K562 (cell line): ENCODE measurements at regions not wholly inside any gene's neighbourhood (a gene's known extent, or its start where the extent isn't known, plus 50 kb on each side); places are given as distances from the start of the nearest gene placed in this dataset.

Experiments used
- ATAC-seq: fragments of 200-7000 bp; cut with Tn5 transposase; 3 replicates; pipeline ENCODE4 v1.9.1; 2020; ENCODE audit warnings: moderate library complexity
- BruUV-seq: library from RNA; stranded (reverse); fragments of 400-500 nt; replicated peaks from 2 replicates; lab custom pipeline; 2021; lab: Mats Ljungman, UMichigan
- CTCF ChIA-PET: fragments of 300-600 bp; formaldehyde crosslinking; extraction: SDS; loops from one replicate; lab custom pipeline; 2021; ENCODE audit warnings: low intra/inter-chr PET ratio; lab: Yijun Ruan, JAX
- POLR2A ChIA-PET: fragments of 300-600, 350-650 bp; sonication (Branson Sonifier 250); formaldehyde crosslinking; extraction: SDS; loops from one replicate; lab custom pipeline; 2021; ENCODE audit warnings: antibody characterized with exemption, inconsistent platforms; lab: Yijun Ruan, JAX
- DNase-seq, 4 experiments: peaks; one replicate each; pipeline versions ENCODE4 v3.0.0 to v3.0.0-alpha.2; 2011 to 2018; ENCODE audit warnings: low spot score in 3 of 4, mixed read lengths in 3 of 4; ENCODE audit errors: extremely low read depth in 1 of 4
- FAIRE-seq: peaks from 2 replicates; lab custom pipeline; 2011; peaks lifted over from hg19 to GRCh38; lab: Jason Lieb, UNC
- H2AFZ ChIP-seq: 2 replicates; pipeline ENCODE4 v1.6.0; 2011; ENCODE audit warnings: low read depth, low read length, control low read depth, inconsistent platforms
- H3K27ac ChIP-seq: fragments of 200-600 bp; 3 replicates; pipeline ENCODE4 v1.8.0; 2011; ENCODE audit warnings: low read depth, mild to moderate bottlenecking, control low read depth, inconsistent platforms, low read length, moderate library complexity, mixed read lengths; ENCODE audit errors: extremely low read depth
- H3K27me3 ChIP-seq, 2 experiments: fragments of 300-600 bp in 1 of 2; 2 replicates in 1 of 2; 3 replicates in 1 of 2; pipeline versions ENCODE4 v1.6.0 to v1.8.0; 2011; ENCODE audit warnings: inconsistent platforms in 2 of 2, low read length in 2 of 2, mild to moderate bottlenecking in 1 of 2, mixed read lengths in 1 of 2, moderate library complexity in 1 of 2; ENCODE audit not compliant: control insufficient read depth in 2 of 2, insufficient read depth in 2 of 2
- H3K36me3 ChIP-seq: fragments of 300-600 bp; 3 replicates; pipeline ENCODE4 v1.8.0; 2011; ENCODE audit warnings: mild to moderate bottlenecking, low read length, inconsistent platforms; ENCODE audit not compliant: control insufficient read depth, insufficient read depth
- H3K4me1 ChIP-seq, 2 experiments: fragments of 200-600 bp in 1 of 2; replicated peaks in 1 of 2; 2 replicates in 1 of 2; 3 replicates in 1 of 2; pipeline versions ENCODE4 v1.5.1 to v1.8.0; 2011; ENCODE audit warnings: inconsistent platforms in 2 of 2, low read length in 2 of 2, mild to moderate bottlenecking in 1 of 2, mixed read lengths in 1 of 2, moderate library complexity in 1 of 2; ENCODE audit not compliant: control insufficient read depth in 2 of 2, insufficient read depth in 2 of 2
- H3K4me2 ChIP-seq: 2 replicates; pipeline ENCODE4 v1.6.1; 2011; ENCODE audit warnings: low read length, control low read depth, inconsistent platforms, mixed read lengths; ENCODE audit not compliant: insufficient read depth
- H3K4me3 ChIP-seq: fragments of 200-600 bp; sonication (generic), shearing (Covaris generic); 2 replicates; pipeline ENCODE4 v1.5.1; 2016; ENCODE audit warnings: control low read depth, inconsistent platforms
- H3K79me2 ChIP-seq: fragments of 200-600 bp; 3 replicates; pipeline ENCODE4 v1.8.0; 2011; ENCODE audit warnings: low read length, inconsistent platforms; ENCODE audit not compliant: control insufficient read depth, insufficient read depth
- H3K9ac ChIP-seq, 2 experiments: 2 replicates each; pipeline versions ENCODE4 v1.6.0 to v1.6.1; 2011; ENCODE audit warnings: low read depth in 2 of 2, low read length in 2 of 2, control low read depth in 1 of 2, inconsistent platforms in 1 of 2, mild to moderate bottlenecking in 1 of 2, mixed read lengths in 1 of 2; ENCODE audit not compliant: insufficient read depth in 1 of 2
- H3K9me1 ChIP-seq: one replicate; pipeline ENCODE4 v1.6.0; 2011; ENCODE audit warnings: inconsistent platforms, mild to moderate bottlenecking, low read length, moderate library complexity; ENCODE audit not compliant: control insufficient read depth, insufficient read depth
- H3K9me3 ChIP-seq: replicated peaks from 2 replicates; pipeline ENCODE4 v1.5.1; 2011; ENCODE audit warnings: low read depth, low read length, inconsistent platforms; ENCODE audit not compliant: control insufficient read depth, insufficient read depth
- H4K20me1 ChIP-seq: replicated peaks from 2 replicates; pipeline ENCODE4 v1.6.1; 2011; ENCODE audit warnings: low read length, inconsistent platforms, mixed read lengths; ENCODE audit not compliant: control insufficient read depth, insufficient read depth
- CBX5 ChIP-seq: IDR thresholded peaks from 2 replicates; pipeline ENCODE4 v1.6.1; 2014; ENCODE audit warnings: low read depth, borderline replicate concordance
- CXXC5 ChIP-seq: fragments of 250-450 bp; sonication (Bioruptor Pico); IDR thresholded peaks from 2 replicates; pipeline ENCODE4 v1.8.0; 2022; ENCODE audit warnings: inconsistent platforms, mild to moderate bottlenecking, moderate library complexity
- HNRNPL ChIP-seq: fragments of 200-400 bp; formaldehyde crosslinking; IDR thresholded peaks from 2 replicates; pipeline ENCODE4 v1.6.1; 2017; ENCODE audit warnings: low read depth, mild to moderate bottlenecking, low read length
- ILF3 ChIP-seq: fragments of 450-650 bp; IDR thresholded peaks from 2 replicates; pipeline ENCODE4 v1.6.1; 2018; ENCODE audit warnings: antibody characterized with exemption, mild to moderate bottlenecking, moderate library complexity, borderline replicate concordance
- KAT2B ChIP-seq: IDR thresholded peaks from one replicate; pipeline ENCODE4 v1.6.1; 2012; ENCODE audit warnings: low read depth, mild to moderate bottlenecking, control low read depth, inconsistent platforms, low read length, moderate library complexity
- NFXL1 ChIP-seq: fragments of 450-650 bp; formaldehyde crosslinking; IDR thresholded peaks from 2 replicates; pipeline ENCODE4 v1.4.0; 2021; ENCODE audit warnings: mild to moderate bottlenecking
- POLR2AphosphoS5 ChIP-seq: IDR thresholded peaks from 2 replicates; pipeline ENCODE4 v1.6.1; 2011; ENCODE audit warnings: mild to moderate bottlenecking, low read depth, low read length, moderate library complexity; ENCODE audit not compliant: control insufficient read depth, insufficient read depth
- RBM17 ChIP-seq: fragments of 200-400 bp; formaldehyde crosslinking; IDR thresholded peaks from 2 replicates; pipeline ENCODE4 v1.6.1; 2017; ENCODE audit warnings: low read depth, mild to moderate bottlenecking, low read length, borderline replicate concordance
- RCOR1 ChIP-seq, 2 experiments: IDR thresholded peaks; 2 replicates each; pipeline ENCODE4 v1.6.1; 2012; ENCODE audit warnings: low read depth in 2 of 2, low read length in 2 of 2, borderline replicate concordance in 1 of 2, improper control_type of control experiment in 1 of 2
- SAP30 ChIP-seq: fragments of 200-600 bp; sonication (generic); IDR thresholded peaks from 2 replicates; pipeline ENCODE4 v1.6.1; 2012; ENCODE audit warnings: borderline replicate concordance, low read depth, mild to moderate bottlenecking, moderate library complexity, low read length, control low read depth, inconsistent platforms; ENCODE audit not compliant: insufficient read depth, poor library complexity, severe bottlenecking
- SUPT5H ChIP-seq: fragments of 450-650 bp; IDR thresholded peaks from 2 replicates; pipeline ENCODE4 v1.6.1; 2016
- TAF7 ChIP-seq: fragments of 450-650 bp; IDR thresholded peaks from 2 replicates; pipeline ENCODE4 v1.6.1; 2016; ENCODE audit warnings: missing genetic modification characterization, missing compliant biosample characterization
- TARDBP ChIP-seq: fragments of 450-650 bp; IDR thresholded peaks from 2 replicates; pipeline ENCODE4 v1.6.1; 2016
- XRCC3 ChIP-seq: fragments of 450-650 bp; IDR thresholded peaks from 2 replicates; pipeline ENCODE4 v1.6.1; 2017; ENCODE audit warnings: mild to moderate bottlenecking, moderate library complexity
- ZFP1 ChIP-seq: fragments of 450-650 bp; formaldehyde crosslinking; IDR thresholded peaks from 2 replicates; pipeline ENCODE4 v1.4.0; 2020; ENCODE audit warnings: mild to moderate bottlenecking, mixed read lengths
- ZFX ChIP-seq: sonication (generic); formaldehyde crosslinking; IDR thresholded peaks from 2 replicates; pipeline ENCODE4 v1.8.0; 2022; ENCODE audit warnings: mild to moderate bottlenecking, missing genetic modification reagents, moderate library complexity
- ZNF584 ChIP-seq: fragments of 200-800 bp; sonication (Bioruptor generic); IDR thresholded peaks from 2 replicates; pipeline ENCODE4 v1.6.1; 2016; ENCODE audit warnings: low read depth, mild to moderate bottlenecking, missing genetic modification characterization, missing compliant biosample characterization
- WGBS: fragments of 100-300 bp; shearing (Covaris generic); methylation state at CpG from one replicate; pipeline ENCODE4 v1.1.6; 2016; ENCODE audit warnings: low coverage, mixed read lengths; ENCODE audit not compliant: insufficient coverage; ENCODE audit errors: missing lambda C conversion rate; 5-methylcytosine and 5-hydroxymethylcytosine counted together
- in situ Hi-C: fragments of 300-500 bp; cut with MboI; formaldehyde crosslinking; loops from 4 replicates; pipeline ENCODE4 v1.15.0; 2018; ENCODE audit warnings: inconsistent platforms, mixed read lengths
- intact Hi-C: fragments of 100-400 bp; cut with micrococcal nuclease; formaldehyde crosslinking; loops from 2 replicates; pipeline ENCODE4 v1.14.2; 2022
- TF ChIP-seq, protein P1 (sequence below): fragments of 450-650 bp; IDR thresholded peaks from 2 replicates; pipeline ENCODE4 v1.6.1; 2018; ENCODE audit not compliant: partially characterized antibody
- TF ChIP-seq, protein P2 (sequence below), 2 experiments: fragments of 450-650 bp; IDR thresholded peaks; 2 replicates each; pipeline ENCODE4 v1.6.1; 2016

- TF ChIP-seq SUPT5H (no peak), TARDBP (no peak)
- TF ChIP-seq, protein P1, sequence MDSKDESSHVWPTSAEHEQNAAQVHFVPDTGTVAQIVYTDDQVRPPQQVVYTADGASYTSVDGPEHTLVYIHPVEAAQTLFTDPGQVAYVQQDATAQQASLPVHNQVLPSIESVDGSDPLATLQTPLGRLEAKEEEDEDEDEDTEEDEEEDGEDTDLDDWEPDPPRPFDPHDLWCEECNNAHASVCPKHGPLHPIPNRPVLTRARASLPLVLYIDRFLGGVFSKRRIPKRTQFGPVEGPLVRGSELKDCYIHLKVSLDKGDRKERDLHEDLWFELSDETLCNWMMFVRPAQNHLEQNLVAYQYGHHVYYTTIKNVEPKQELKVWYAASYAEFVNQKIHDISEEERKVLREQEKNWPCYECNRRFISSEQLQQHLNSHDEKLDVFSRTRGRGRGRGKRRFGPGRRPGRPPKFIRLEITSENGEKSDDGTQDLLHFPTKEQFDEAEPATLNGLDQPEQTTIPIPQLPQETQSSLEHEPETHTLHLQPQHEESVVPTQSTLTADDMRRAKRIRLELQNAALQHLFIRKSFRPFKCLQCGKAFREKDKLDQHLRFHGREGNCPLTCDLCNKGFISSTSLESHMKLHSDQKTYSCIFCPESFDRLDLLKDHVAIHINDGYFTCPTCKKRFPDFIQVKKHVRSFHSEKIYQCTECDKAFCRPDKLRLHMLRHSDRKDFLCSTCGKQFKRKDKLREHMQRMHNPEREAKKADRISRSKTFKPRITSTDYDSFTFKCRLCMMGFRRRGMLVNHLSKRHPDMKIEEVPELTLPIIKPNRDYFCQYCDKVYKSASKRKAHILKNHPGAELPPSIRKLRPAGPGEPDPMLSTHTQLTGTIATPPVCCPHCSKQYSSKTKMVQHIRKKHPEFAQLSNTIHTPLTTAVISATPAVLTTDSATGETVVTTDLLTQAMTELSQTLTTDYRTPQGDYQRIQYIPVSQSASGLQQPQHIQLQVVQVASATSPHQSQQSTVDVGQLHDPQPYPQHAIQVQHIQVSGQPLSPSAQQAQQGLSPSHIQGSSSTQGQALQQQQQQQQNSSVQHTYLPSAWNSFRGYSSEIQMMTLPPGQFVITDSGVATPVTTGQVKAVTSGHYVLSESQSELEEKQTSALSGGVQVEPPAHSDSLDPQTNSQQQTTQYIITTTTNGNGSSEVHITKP: no peak
Observed at GRCh38 chr21:16372586-16372985, 642.8 kb downstream of the USP25 start (continued).

DNA sequence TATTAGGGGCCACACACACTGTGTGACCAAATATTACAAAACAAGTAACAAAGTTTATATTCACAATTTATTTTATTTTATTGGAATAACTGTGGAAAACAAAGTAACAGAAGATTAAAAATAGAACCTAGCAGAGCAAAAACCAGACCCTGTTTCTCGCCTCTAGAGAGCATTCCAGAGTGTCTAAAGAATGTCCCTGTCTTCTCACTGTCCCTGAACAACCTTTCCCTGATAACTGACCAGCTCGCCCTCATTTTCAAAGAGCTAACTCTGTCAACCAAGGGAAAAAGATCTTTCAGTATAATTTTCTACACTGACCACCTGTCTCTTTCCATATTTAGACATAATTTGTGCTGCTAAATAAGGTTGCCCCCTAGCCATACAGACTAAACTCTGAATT, 646.9 kb downstream of the USP25 start:
- H3K36me3 ChIP-seq: no peaks in the 10 kb centered on the region
- no peaks in the 10 kb centered on the region for H3K27me3 ChIP-seq
- H3K9me1 ChIP-seq: no peaks in the 10 kb centered on the region
- in situ Hi-C loops: no loop called here
- FAIRE-seq: no peak
- H3K4me3 ChIP-seq: no peak overlapping the region
- no peak for ATAC-seq
- H3K9me3 ChIP-seq: no peaks in the 10 kb centered on the region
- ChIA-PET POLR2A (no interaction called here), CTCF (no interaction called here)
- no TSS peak for BruUV-seq
- no peaks in the 10 kb centered on the region for H4K20me1 ChIP-seq
- H3K4me2 ChIP-seq: no peak overlapping the region
- no peak overlapping the region for H2AFZ ChIP-seq
- no peaks in the 10 kb centered on the region for H3K4me1 ChIP-seq
- WGBS: 5% methylated on average over 2 of the region's 2 CpGs
- H3K27ac ChIP-seq: no peak overlapping the region
- H3K79me2 ChIP-seq: no peaks in the 10 kb centered on the region
- no peak overlapping the region for H3K9ac ChIP-seq
- DNase-seq: no peak
- intact Hi-C loops: no loop called here
- TF ChIP-seq SAP30 (no peak), XRCC3 (no peak), NFXL1 (CRISPR knock-in tag) (no peak), CXXC5 (CRISPR knock-in tag) (no peak), RCOR1 (IDR thresholded peaks at IDR 0.05; ENCODE audit: borderline replicate concordance in 1 of 2, low read depth in 2 of 2, low read length in 2 of 2) (no peak), POLR2AphosphoS5 (no peak), ZNF584 (no peak), ZFP1 (CRISPR knock-in tag) (no peak), KAT2B (no peak), ILF3 (no peak), RBM17 (no peak), CBX5 (no peak), HNRNPL (no peak), TAF7 (tag) (no peak), ZFX (CRISPR knock-in tag) (no peak)
- TF ChIP-seq, protein P2, sequence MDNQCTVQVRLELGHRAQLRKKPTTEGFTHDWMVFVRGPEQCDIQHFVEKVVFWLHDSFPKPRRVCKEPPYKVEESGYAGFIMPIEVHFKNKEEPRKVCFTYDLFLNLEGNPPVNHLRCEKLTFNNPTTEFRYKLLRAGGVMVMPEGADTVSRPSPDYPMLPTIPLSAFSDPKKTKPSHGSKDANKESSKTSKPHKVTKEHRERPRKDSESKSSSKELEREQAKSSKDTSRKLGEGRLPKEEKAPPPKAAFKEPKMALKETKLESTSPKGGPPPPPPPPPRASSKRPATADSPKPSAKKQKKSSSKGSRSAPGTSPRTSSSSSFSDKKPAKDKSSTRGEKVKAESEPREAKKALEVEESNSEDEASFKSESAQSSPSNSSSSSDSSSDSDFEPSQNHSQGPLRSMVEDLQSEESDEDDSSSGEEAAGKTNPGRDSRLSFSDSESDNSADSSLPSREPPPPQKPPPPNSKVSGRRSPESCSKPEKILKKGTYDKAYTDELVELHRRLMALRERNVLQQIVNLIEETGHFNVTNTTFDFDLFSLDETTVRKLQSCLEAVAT (IDR thresholded peaks at IDR 0.05): no peak
